ENCODE measurements at regions not wholly inside any gene's neighbourhood (a gene's known extent, or its start where the extent isn't known, plus 50 kb on each side); places are given as distances from the start of the nearest gene placed in this dataset.

GRCh38 chr5:53817183-53817582 is 256.7 kb downstream of the NDUFS4 start (continued):
- TF ChIP-seq, protein P1, sequence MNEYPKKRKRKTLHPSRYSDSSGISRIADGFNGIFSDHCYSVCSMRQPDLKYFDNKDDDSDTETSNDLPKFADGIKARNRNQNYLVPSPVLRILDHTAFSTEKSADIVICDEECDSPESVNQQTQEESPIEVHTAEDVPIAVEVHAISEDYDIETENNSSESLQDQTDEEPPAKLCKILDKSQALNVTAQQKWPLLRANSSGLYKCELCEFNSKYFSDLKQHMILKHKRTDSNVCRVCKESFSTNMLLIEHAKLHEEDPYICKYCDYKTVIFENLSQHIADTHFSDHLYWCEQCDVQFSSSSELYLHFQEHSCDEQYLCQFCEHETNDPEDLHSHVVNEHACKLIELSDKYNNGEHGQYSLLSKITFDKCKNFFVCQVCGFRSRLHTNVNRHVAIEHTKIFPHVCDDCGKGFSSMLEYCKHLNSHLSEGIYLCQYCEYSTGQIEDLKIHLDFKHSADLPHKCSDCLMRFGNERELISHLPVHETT (tag by site-specific recombination; IDR thresholded peaks at IDR 0.05): no peak
- TF ChIP-seq, protein P2, sequence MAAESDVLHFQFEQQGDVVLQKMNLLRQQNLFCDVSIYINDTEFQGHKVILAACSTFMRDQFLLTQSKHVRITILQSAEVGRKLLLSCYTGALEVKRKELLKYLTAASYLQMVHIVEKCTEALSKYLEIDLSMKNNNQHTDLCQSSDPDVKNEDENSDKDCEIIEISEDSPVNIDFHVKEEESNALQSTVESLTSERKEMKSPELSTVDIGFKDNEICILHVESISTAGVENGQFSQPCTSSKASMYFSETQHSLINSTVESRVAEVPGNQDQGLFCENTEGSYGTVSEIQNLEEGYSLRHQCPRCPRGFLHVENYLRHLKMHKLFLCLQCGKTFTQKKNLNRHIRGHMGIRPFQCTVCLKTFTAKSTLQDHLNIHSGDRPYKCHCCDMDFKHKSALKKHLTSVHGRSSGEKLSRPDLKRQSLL (tag by site-specific recombination; IDR thresholded peaks at IDR 0.05): no peak
- TF ChIP-seq BCL11A (tag by site-specific recombination; IDR thresholded peaks at IDR 0.05; ENCODE audit: low read depth) (no peak), ZNF133 (tag by site-specific recombination; IDR thresholded peaks at IDR 0.05) (no peak), SALL2 (tag by site-specific recombination; IDR thresholded peaks at IDR 0.05; ENCODE audit: borderline replicate concordance) (no peak), ZNF791 (tag by site-specific recombination; IDR thresholded peaks at IDR 0.05) (no peak), HOXA7 (CRISPR knock-in tag; IDR thresholded peaks at IDR 0.05; ENCODE audit: borderline replicate concordance) (no peak), ZNF16 (tag by site-specific recombination; IDR thresholded peaks at IDR 0.05; ENCODE audit: low read depth) (no peak)
- TF ChIP-seq, protein P3, sequence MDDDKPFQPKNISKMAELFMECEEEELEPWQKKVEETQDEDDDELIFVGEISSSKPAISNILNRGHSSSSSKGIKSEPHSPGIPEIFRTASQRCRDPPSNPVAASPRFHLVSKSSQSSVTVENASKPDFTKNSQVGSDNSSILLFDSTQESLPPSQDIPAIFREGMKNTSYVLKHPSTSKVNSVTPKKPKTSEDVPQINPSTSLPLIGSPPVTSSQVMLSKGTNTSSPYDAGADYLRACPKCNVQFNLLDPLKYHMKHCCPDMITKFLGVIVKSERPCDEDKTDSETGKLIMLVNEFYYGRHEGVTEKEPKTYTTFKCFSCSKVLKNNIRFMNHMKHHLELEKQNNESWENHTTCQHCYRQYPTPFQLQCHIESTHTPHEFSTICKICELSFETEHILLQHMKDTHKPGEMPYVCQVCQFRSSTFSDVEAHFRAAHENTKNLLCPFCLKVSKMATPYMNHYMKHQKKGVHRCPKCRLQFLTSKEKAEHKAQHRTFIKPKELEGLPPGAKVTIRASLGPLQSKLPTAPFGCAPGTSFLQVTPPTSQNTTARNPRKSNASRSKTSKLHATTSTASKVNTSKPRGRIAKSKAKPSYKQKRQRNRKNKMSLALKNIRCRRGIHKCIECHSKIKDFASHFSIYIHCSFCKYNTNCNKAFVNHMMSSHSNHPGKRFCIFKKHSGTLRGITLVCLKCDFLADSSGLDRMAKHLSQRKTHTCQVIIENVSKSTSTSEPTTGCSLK (tag by site-specific recombination; IDR thresholded peaks at IDR 0.05): no peak

GRCh38 chr5:53819482-53819881 is 259.0 kb downstream of the NDUFS4 start:
- ChIA-PET POLR2A (no interaction called here), CTCF (no interaction called here)
- H3K36me3 ChIP-seq (ENCODE audit: control insufficient read depth in 2 of 2, insufficient read depth in 1 of 2, low read length in 2 of 2): no peaks in the 10 kb centered on the region
- H3K4me1 ChIP-seq (ENCODE audit: control insufficient read depth, insufficient read depth, low read length): no peaks in the 10 kb centered on the region
- H3K9me3 ChIP-seq (ENCODE audit: control insufficient read depth, insufficient read depth, low read depth, low read length): no peaks in the 10 kb centered on the region
- no peak overlapping the region for H3K4me3 ChIP-seq (ENCODE audit: low read depth, low read length)
- H3K27ac ChIP-seq (ENCODE audit: extremely low read depth, low read depth, low read length): no peak overlapping the region
- TF ChIP-seq ZNF623 (tag by site-specific recombination; IDR thresholded peaks at IDR 0.05): no peak
- no peak for TF ChIP-seq GLI2 (tag by site-specific recombination; IDR thresholded peaks at IDR 0.05; ENCODE audit: borderline replicate concordance, low read depth)
- no peak for TF ChIP-seq ZIC2 (tag by site-specific recombination; IDR thresholded peaks at IDR 0.05)
- no peak for TF ChIP-seq ZNF221 (tag by site-specific recombination; IDR thresholded peaks at IDR 0.05; ENCODE audit: borderline replicate concordance)
- TF ChIP-seq ZNF624 (tag by site-specific recombination; IDR thresholded peaks at IDR 0.05): no peak
- TF ChIP-seq ZNF280D (tag by site-specific recombination; IDR thresholded peaks at IDR 0.05): no peak
- TF ChIP-seq ZNF837 (tag by site-specific recombination; IDR thresholded peaks at IDR 0.05): no peak
- TF ChIP-seq ZNF514 (tag by site-specific recombination; IDR thresholded peaks at IDR 0.05): no peak
- TF ChIP-seq, protein P4, sequence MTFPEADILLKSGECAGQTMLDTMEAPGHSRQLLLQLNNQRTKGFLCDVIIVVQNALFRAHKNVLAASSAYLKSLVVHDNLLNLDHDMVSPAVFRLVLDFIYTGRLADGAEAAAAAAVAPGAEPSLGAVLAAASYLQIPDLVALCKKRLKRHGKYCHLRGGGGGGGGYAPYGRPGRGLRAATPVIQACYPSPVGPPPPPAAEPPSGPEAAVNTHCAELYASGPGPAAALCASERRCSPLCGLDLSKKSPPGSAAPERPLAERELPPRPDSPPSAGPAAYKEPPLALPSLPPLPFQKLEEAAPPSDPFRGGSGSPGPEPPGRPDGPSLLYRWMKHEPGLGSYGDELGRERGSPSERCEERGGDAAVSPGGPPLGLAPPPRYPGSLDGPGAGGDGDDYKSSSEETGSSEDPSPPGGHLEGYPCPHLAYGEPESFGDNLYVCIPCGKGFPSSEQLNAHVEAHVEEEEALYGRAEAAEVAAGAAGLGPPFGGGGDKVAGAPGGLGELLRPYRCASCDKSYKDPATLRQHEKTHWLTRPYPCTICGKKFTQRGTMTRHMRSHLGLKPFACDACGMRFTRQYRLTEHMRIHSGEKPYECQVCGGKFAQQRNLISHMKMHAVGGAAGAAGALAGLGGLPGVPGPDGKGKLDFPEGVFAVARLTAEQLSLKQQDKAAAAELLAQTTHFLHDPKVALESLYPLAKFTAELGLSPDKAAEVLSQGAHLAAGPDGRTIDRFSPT (tag by site-specific recombination; IDR thresholded peaks at IDR 0.05): no peak
- no peak for TF ChIP-seq ZNF18 (tag by site-specific recombination; IDR thresholded peaks at IDR 0.05)
- no peak for TF ChIP-seq ZBTB7A (tag by site-specific recombination; IDR thresholded peaks at IDR 0.05; ENCODE audit: low read depth)
- TF ChIP-seq ZNF48 (tag by site-specific recombination; IDR thresholded peaks at IDR 0.05): no peak
- TF ChIP-seq CTCF (tag by site-specific recombination; IDR thresholded peaks at IDR 0.05): no peak
- no peak for TF ChIP-seq ZFP41 (tag by site-specific recombination; IDR thresholded peaks at IDR 0.05; ENCODE audit: borderline replicate concordance)
- TF ChIP-seq EGR2 (tag by site-specific recombination; IDR thresholded peaks at IDR 0.05; ENCODE audit: low read depth): no peak

All from HEK293 (cell line).